GM18505 (cell line): ENCODE measurements at regions not wholly inside any gene's neighbourhood (a gene's known extent, or its start where the extent isn't known, plus 50 kb on each side); places are given as distances from the start of the nearest gene placed in this dataset.

Source experiments
- ATAC-seq: cut with Tn5 transposase; IDR thresholded peaks from one replicate; pipeline ENCODE4 v1.9.1; 2021; ENCODE audit not compliant: unreplicated experiment
- POLR2A ChIP-seq: IDR thresholded peaks from 4 replicates; pipeline ENCODE4 v1.6.1; 2011; ENCODE audit warnings: borderline replicate concordance; ENCODE audit not compliant: insufficient read depth, insufficient read length; ENCODE audit errors: extremely low read depth

GRCh38 chr1:38257374-38257773 is 210.8 kb upstream of the POU3F1 start:
- no peak for TF ChIP-seq POLR2A
- ATAC-seq: no peak

GRCh38 chr1:38256072-38256471 is 209.5 kb upstream of the POU3F1 start:
- no peak for ATAC-seq
- TF ChIP-seq POLR2A: no peak

- ATAC-seq: no peak
- TF ChIP-seq POLR2A: no peak
Measured at GRCh38 chr1:38253314-38253713, 206.7 kb upstream of the POU3F1 start.

GRCh38 chr1:38250356-38250755 is 203.8 kb upstream of the POU3F1 start:
- no peak for ATAC-seq
- no peak for TF ChIP-seq POLR2A

GRCh38 chr1:38249001-38249400 is 202.4 kb upstream of the POU3F1 start:
- TF ChIP-seq POLR2A: no peak
- no peak for ATAC-seq

GRCh38 chr1:38246955-38247952 is 200.7 kb upstream of the POU3F1 start:
- no peak for ATAC-seq
- TF ChIP-seq POLR2A: no peak

- no peak for ATAC-seq
Measured at GRCh38 chr1:38244218-38244845, 197.7 kb upstream of the POU3F1 start.

GRCh38 chr1:38243106-38243505 is 196.5 kb upstream of the POU3F1 start:
- no peak for ATAC-seq
- TF ChIP-seq POLR2A: no peak

More at GRCh38 chr1:38244218-38244845, 197.7 kb upstream of the POU3F1 start:
- TF ChIP-seq POLR2A: no peak

GRCh38 chr1:38242506-38242905 is 195.9 kb upstream of the POU3F1 start:
- no peak for ATAC-seq
- no peak for TF ChIP-seq POLR2A

- no peak for TF ChIP-seq POLR2A
- ATAC-seq: no peak
Measured at GRCh38 chr1:38241594-38242334, 195.2 kb upstream of the POU3F1 start.

- TF ChIP-seq POLR2A: no peak
- ATAC-seq: no peak
Measured at GRCh38 chr1:38240618-38241017, 194.0 kb upstream of the POU3F1 start.

GRCh38 chr1:38239258-38239835 is 192.8 kb upstream of the POU3F1 start:
- no peak for TF ChIP-seq POLR2A
- ATAC-seq: no peak

- TF ChIP-seq POLR2A: no peak
- ATAC-seq: no peak
Measured at GRCh38 chr1:38238294-38238693, 191.7 kb upstream of the POU3F1 start.
